Hepatocyte (in vitro differentiated cells): ENCODE measurements at regions not wholly inside any gene's neighbourhood (a gene's known extent, or its start where the extent isn't known, plus 50 kb on each side); places are given as distances from the start of the nearest gene placed in this dataset.

ENCODE experiments used
- DNase-seq: peaks from one replicate; pipeline ENCODE4 v3.0.0-alpha.2; 2016; ENCODE audit warnings: low spot score
- H2AFZ ChIP-seq: fragments of 200-600 bp; sonication (generic); 2 replicates; pipeline ENCODE4 v1.6.0; 2016; ENCODE audit warnings: antibody characterized with exemption, mild to moderate bottlenecking
- H3K27ac ChIP-seq: fragments of 200-600 bp; sonication (generic); 2 replicates; pipeline ENCODE4 v1.5.1; 2016; ENCODE audit warnings: mild to moderate bottlenecking
- H3K27me3 ChIP-seq: fragments of 200-600 bp; sonication (generic); 2 replicates; pipeline ENCODE4 v1.6.1; 2016
- H3K36me3 ChIP-seq: fragments of 200-600 bp; sonication (generic); replicated peaks from 2 replicates; pipeline ENCODE4 v1.5.1; 2016; ENCODE audit warnings: low read depth; ENCODE audit not compliant: insufficient read depth
- H3K4me1 ChIP-seq: fragments of 200-600 bp; sonication (generic); 2 replicates; pipeline ENCODE4 v1.5.1; 2016; ENCODE audit warnings: mild to moderate bottlenecking, moderate library complexity; ENCODE audit not compliant: insufficient read depth
- H3K4me2 ChIP-seq: fragments of 200-600 bp; sonication (generic); 2 replicates; pipeline ENCODE4 v1.6.0; 2016
- H3K4me3 ChIP-seq: fragments of 200-600 bp; sonication (generic); 2 replicates; pipeline ENCODE4 v1.5.1; 2016; ENCODE audit warnings: mild to moderate bottlenecking
- H3K79me2 ChIP-seq: fragments of 200-600 bp; sonication (generic); 2 replicates; pipeline ENCODE4 v1.6.0; 2017; ENCODE audit warnings: mild to moderate bottlenecking
- H3K9me2 ChIP-seq: fragments of 200-600 bp; sonication (generic); replicated peaks from 2 replicates; pipeline ENCODE4 v1.6.0; 2017; ENCODE audit warnings: mild to moderate bottlenecking; ENCODE audit not compliant: insufficient read depth
- H3K9me3 ChIP-seq: fragments of 200-600 bp; sonication (generic); 2 replicates; pipeline ENCODE4 v1.5.1; 2016; ENCODE audit warnings: low read depth, mild to moderate bottlenecking
- H4K20me1 ChIP-seq: fragments of 200-600 bp; sonication (generic); 2 replicates; pipeline ENCODE4 v1.6.0; 2016; ENCODE audit warnings: mild to moderate bottlenecking; ENCODE audit not compliant: insufficient read depth, poor library complexity, severe bottlenecking
- EZH2 ChIP-seq: fragments of 200-600 bp; sonication (generic); IDR thresholded peaks from 2 replicates; pipeline ENCODE4 v1.6.1; 2016; ENCODE audit warnings: antibody characterized with exemption, mild to moderate bottlenecking, borderline replicate concordance
- EZH2phosphoT487 ChIP-seq: fragments of 200-600 bp; sonication (generic); IDR thresholded peaks from one replicate; pipeline ENCODE4 v1.6.1; 2018; ENCODE audit warnings: antibody characterized with exemption, mild to moderate bottlenecking, low read depth, moderate library complexity; ENCODE audit not compliant: unreplicated experiment, severe bottlenecking
- WGBS: methylation state at CpG from one replicate; pipeline ENCODE4 v1.1.6; 2016; ENCODE audit warnings: low lambda C conversion rate; ENCODE audit errors: missing lambda C conversion rate; 5-methylcytosine and 5-hydroxymethylcytosine counted together
- TF ChIP-seq, protein P1 (sequence below): fragments of 200-600 bp; sonication (generic); IDR thresholded peaks from 2 replicates; pipeline ENCODE4 v1.5.1; 2016; ENCODE audit warnings: antibody characterized with exemption, mild to moderate bottlenecking; ENCODE audit not compliant: poor library complexity

DNA sequence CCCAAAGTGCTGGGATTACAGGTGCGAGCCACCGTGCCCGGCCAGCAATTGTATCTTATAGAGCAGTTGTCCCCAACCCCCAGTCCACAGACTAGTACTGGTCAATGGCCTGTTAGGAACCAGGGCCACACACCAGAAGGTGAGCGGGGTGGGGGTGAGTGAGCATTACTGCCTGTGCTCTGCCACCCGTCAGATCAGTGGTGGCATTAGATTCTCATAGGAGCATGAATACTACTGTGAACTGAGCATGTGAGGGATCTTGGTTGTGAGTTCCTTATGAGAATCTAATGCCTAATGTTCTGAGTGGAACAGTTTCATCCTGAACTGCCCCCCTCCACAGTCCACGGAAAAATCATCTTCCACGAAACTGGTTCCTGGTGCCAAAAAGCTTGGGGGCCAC lies 328.0 kb upstream of the BOD1L1 start:
- DNase-seq, result no peak
- no peaks in the 10 kb centered on the region for H3K4me1 ChIP-seq
- no peak overlapping the region for H3K4me2 ChIP-seq
- H2AFZ ChIP-seq, result no peak overlapping the region
- H3K36me3 ChIP-seq, result no peaks in the 10 kb centered on the region
- no peak overlapping the region for H3K4me3 ChIP-seq
- WGBS, result 92% methylated on average over 7 of the region's 7 CpGs
- H3K9me3 ChIP-seq, result no peaks in the 10 kb centered on the region
- no peaks in the 10 kb centered on the region for H3K9me2 ChIP-seq
- TF ChIP-seq, protein P1, sequence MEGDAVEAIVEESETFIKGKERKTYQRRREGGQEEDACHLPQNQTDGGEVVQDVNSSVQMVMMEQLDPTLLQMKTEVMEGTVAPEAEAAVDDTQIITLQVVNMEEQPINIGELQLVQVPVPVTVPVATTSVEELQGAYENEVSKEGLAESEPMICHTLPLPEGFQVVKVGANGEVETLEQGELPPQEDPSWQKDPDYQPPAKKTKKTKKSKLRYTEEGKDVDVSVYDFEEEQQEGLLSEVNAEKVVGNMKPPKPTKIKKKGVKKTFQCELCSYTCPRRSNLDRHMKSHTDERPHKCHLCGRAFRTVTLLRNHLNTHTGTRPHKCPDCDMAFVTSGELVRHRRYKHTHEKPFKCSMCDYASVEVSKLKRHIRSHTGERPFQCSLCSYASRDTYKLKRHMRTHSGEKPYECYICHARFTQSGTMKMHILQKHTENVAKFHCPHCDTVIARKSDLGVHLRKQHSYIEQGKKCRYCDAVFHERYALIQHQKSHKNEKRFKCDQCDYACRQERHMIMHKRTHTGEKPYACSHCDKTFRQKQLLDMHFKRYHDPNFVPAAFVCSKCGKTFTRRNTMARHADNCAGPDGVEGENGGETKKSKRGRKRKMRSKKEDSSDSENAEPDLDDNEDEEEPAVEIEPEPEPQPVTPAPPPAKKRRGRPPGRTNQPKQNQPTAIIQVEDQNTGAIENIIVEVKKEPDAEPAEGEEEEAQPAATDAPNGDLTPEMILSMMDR, result no peak
- TF ChIP-seq EZH2phosphoT487, result no peak
- TF ChIP-seq EZH2, result no peak
- no peaks in the 10 kb centered on the region for H3K79me2 ChIP-seq
- no peak overlapping the region for H3K27ac ChIP-seq
- H3K27me3 ChIP-seq, result no peaks in the 10 kb centered on the region
- no peaks in the 10 kb centered on the region for H4K20me1 ChIP-seq

DNA sequence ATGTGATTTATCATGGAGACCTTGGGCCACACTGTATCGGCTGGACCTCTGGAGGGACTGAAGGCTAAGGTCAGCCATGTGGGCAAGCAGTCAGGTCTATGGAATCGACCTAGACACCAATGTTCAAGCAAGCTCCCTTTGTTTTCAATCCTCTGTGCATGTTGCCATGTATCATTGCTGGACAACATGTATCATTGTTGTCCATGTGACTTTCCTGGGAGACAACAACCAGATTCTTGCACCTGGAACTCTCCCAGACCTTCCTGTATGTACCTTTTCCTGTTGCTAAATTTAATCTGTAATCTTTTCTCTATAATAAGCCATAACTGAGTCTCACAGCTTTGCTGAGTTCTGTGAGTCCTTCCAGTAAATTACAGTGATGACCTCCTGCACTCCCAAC lies 329.4 kb upstream of the BOD1L1 start:
- Histone ChIP-seq H3K9me3 (no peaks in the 10 kb centered on the region), H3K9me2 (no peaks in the 10 kb centered on the region), H3K27me3 (no peaks in the 10 kb centered on the region), H3K36me3 (no peaks in the 10 kb centered on the region), H3K27ac (no peak overlapping the region), H2AFZ (no peak overlapping the region), H3K79me2 (no peaks in the 10 kb centered on the region), H3K4me1 (no peaks in the 10 kb centered on the region), H3K4me2 (no peak overlapping the region), H3K4me3 (no peak overlapping the region), H4K20me1 (no peaks in the 10 kb centered on the region)
- DNase-seq, result no peak
- 91% methylated on average over 2 of the region's 2 CpGs for WGBS
- no peak for TF ChIP-seq EZH2
- TF ChIP-seq, protein P1, result no peak

DNA sequence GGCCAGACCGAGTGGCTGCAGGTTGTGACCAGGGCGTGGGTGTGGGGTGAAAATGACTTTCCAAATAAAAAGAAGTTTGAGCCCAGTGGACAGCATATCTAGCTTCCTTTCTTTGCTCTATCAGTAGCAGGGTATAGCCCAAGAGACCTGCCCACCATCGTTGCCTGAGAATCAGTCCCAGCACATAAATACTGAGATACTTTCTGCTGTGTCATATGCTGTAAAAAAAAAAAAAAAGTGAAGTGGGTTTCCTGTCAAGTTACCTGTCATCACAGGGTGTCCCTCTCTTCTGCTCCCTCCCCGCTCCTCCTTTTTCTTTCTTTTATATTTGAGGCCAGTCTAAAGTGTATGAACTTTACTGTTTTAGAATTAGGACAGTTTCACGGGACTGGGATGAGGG lies 330.3 kb upstream of the BOD1L1 start:
- Histone ChIP-seq H3K9me3 (no peaks in the 10 kb centered on the region), H3K27ac (no peak overlapping the region), H3K36me3 (no peaks in the 10 kb centered on the region), H3K27me3 (no peaks in the 10 kb centered on the region), H3K79me2 (no peaks in the 10 kb centered on the region), H3K4me3 (no peak overlapping the region), H2AFZ (no peak overlapping the region), H3K4me1 (no peaks in the 10 kb centered on the region), H4K20me1 (no peaks in the 10 kb centered on the region), H3K9me2 (no peaks in the 10 kb centered on the region), H3K4me2 (no peak overlapping the region)
- DNase-seq, result no peak
- 76% methylated on average over 5 of the region's 5 CpGs for WGBS
- TF ChIP-seq EZH2phosphoT487 (no peak), EZH2 (no peak)
- TF ChIP-seq, protein P1, result no peak

DNA sequence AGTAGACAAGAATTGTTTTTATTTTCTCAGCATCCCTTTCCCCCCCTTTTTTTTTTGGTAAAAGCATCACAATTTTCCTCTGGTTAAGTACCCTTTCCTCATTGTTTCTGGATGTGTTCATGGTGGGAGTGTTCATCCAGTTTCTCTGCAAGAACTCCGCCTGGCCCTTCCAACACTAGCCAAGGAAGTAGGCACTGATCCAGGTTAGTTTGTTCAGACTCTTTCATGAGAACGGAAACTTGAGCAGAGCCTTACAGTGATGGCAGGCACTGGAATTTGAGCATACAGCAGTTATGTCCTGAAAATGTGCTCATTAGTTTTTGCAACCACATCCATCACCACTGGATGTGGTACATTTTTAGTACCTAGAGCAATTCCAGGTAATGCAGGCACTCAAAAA lies 336.1 kb upstream of the BOD1L1 start:
- no peaks in the 10 kb centered on the region for H3K79me2 ChIP-seq
- TF ChIP-seq EZH2, result no peak
- TF ChIP-seq EZH2phosphoT487, result no peak
- TF ChIP-seq, protein P1, result no peak
- no peaks in the 10 kb centered on the region for H3K9me2 ChIP-seq
- H4K20me1 ChIP-seq, result no peaks in the 10 kb centered on the region
- H3K27ac ChIP-seq, result no peak overlapping the region
- H3K27me3 ChIP-seq, result no peaks in the 10 kb centered on the region
- H3K4me2 ChIP-seq, result no peak overlapping the region
- no peaks in the 10 kb centered on the region for H3K9me3 ChIP-seq
- no peak for DNase-seq
- no peak overlapping the region for H2AFZ ChIP-seq
- no peaks in the 10 kb centered on the region for H3K36me3 ChIP-seq
- H3K4me1 ChIP-seq, result no peaks in the 10 kb centered on the region
- WGBS, result 71% methylated on average over 2 of the region's 2 CpGs
- no peak overlapping the region for H3K4me3 ChIP-seq
